ENCODE measurements at regions not wholly inside any gene's neighbourhood (a gene's known extent, or its start where the extent isn't known, plus 50 kb on each side); places are given as distances from the start of the nearest gene placed in this dataset.

DNA sequence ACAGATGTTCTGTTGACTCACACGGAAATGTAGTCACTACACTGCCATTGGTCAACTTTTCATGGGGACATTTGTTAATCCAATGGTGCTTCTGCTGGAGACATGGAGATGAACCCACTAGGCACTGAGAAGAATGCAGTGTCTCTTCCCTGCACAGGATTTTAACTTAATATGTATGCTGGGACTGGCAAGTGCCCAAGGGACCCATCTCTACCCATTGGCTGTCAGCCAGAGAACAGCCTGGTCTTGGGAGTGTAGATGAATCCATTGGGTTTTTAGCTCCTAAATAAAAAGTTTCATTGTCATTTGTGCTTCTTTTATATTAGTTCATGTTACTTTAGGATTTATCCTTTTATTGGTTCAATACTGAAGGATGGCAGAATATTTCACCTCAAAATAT, 195.8 kb upstream of the CDH6 start:
- DNase-seq (no peak), ATAC-seq (no peak)
- Mint-ChIP-seq H3K36me3 (ENCODE audit: low read depth) (no peaks in the 10 kb centered on the region), H3K27me3 (no peaks in the 10 kb centered on the region), H3K9me3 (peaks cover 7% of the 10 kb centered on the region), H3K4me3 (no peak overlapping the region), H3K4me1 (ENCODE audit: low read depth) (no peaks in the 10 kb centered on the region), H3K27ac (no peak overlapping the region)
- intact Hi-C loops (cut with micrococcal nuclease), result no loop called here
- TF ChIP-seq, protein P1, sequence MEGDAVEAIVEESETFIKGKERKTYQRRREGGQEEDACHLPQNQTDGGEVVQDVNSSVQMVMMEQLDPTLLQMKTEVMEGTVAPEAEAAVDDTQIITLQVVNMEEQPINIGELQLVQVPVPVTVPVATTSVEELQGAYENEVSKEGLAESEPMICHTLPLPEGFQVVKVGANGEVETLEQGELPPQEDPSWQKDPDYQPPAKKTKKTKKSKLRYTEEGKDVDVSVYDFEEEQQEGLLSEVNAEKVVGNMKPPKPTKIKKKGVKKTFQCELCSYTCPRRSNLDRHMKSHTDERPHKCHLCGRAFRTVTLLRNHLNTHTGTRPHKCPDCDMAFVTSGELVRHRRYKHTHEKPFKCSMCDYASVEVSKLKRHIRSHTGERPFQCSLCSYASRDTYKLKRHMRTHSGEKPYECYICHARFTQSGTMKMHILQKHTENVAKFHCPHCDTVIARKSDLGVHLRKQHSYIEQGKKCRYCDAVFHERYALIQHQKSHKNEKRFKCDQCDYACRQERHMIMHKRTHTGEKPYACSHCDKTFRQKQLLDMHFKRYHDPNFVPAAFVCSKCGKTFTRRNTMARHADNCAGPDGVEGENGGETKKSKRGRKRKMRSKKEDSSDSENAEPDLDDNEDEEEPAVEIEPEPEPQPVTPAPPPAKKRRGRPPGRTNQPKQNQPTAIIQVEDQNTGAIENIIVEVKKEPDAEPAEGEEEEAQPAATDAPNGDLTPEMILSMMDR (IDR thresholded peaks at IDR 0.05), result no peak
- ChIA-PET POLR2A (no interaction called here), CTCF (no interaction called here)

DNA sequence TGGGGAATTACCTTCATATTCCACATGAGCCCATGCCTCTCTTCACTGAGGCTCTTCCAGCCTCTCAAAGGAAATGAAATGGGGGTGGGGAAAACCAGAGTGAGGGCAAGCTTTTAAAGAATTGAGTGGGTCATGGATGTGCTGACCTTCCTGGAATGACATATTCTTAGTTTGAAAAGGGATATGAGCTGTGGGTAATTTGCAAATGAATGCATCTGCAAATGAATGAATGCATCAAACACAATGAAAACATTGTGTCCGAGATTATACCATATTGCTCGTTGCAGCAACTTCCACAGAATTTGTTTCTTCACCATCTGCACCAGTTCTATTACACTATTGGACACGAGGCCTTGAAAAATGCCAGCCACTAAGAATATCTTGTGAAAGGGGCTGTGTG, 198.6 kb upstream of the CDH6 start:
- CTCF ChIA-PET, result no interaction called here
- no peaks in the 10 kb centered on the region for H3K36me3 Mint-ChIP-seq (ENCODE audit: low read depth)
- ATAC-seq, result no peak

DNA sequence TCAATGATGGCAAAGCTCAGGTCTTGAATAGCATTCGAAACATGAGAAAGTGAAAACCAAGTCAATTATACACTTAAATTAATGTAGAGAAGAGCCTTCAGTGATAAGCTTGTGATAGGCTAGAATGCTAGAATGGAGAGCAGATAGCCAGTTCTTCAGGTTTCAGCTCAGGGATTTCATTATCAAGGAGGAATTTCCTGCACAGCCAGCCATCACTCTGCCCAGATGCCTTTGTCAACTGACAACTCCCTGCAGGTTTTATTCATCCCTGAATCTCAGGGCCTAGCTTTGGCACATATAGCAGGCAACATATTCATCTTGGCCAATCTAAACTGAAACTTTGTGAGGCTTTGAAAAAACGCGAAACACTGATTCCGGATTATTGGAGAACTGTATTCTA, 199.3 kb upstream of the CDH6 start:
- no peaks in the 10 kb centered on the region for H3K4me1 Mint-ChIP-seq (ENCODE audit: low read depth)

More for the DNA sequence above, 198.6 kb upstream of the CDH6 start:
- Mint-ChIP-seq H3K9me3 (peaks cover 4% of the 10 kb centered on the region), H3K27ac (no peak overlapping the region), H3K27me3 (no peaks in the 10 kb centered on the region), H3K4me3 (no peak overlapping the region), H3K4me1 (ENCODE audit: low read depth) (no peaks in the 10 kb centered on the region)
- TF ChIP-seq, protein P1 (IDR thresholded peaks at IDR 0.05), result no peak
- DNase-seq, result no peak
- intact Hi-C loops (cut with micrococcal nuclease), result no loop called here
- POLR2A ChIA-PET, result interaction anchor here (0.9 kb wide), 1 partner anchor 32 kb away, joined by 4 read pairs; no protein-coding TSS in a partner anchor

DNA sequence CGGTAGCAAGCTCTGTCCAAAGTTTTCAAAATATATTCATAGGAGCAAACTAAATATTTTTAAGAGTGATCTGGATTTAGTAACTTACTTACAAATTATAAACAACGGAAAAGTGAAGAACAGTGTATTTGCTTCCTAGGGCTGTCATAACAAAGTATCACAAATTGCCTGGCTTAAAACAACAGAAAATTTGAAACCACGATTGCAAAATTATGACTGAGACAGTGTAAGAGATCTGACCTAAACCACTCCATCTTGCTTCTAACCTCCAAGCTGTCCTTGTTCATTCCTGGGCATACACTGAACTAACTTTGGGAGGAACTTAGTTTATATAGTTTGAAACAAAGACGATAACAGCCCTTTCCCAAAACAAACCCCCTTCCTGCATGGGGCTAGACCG, 202.0 kb upstream of the CDH6 start:
- Mint-ChIP-seq H3K27ac (no peak overlapping the region), H3K4me1 (ENCODE audit: low read depth) (no peaks in the 10 kb centered on the region), H3K36me3 (ENCODE audit: low read depth) (no peaks in the 10 kb centered on the region), H3K9me3 (peaks cover 6% of the 10 kb centered on the region), H3K27me3 (no peaks in the 10 kb centered on the region), H3K4me3 (no peak overlapping the region)
- TF ChIP-seq, protein P1 (IDR thresholded peaks at IDR 0.05), result no peak
- ATAC-seq, result no peak
- POLR2A ChIA-PET, result no interaction called here
- DNase-seq, result no peak
- intact Hi-C loops (cut with micrococcal nuclease), result no loop called here
- CTCF ChIA-PET, result no interaction called here

More for the DNA sequence above, 199.3 kb upstream of the CDH6 start:
- intact Hi-C loops (cut with micrococcal nuclease), result no loop called here
- H3K27me3 Mint-ChIP-seq, result no peaks in the 10 kb centered on the region
- peaks cover 4% of the 10 kb centered on the region for H3K9me3 Mint-ChIP-seq
- H3K4me3 Mint-ChIP-seq, result no peak overlapping the region
- DNase-seq (no peak), ATAC-seq (no peak)
- no peak overlapping the region for H3K27ac Mint-ChIP-seq
- TF ChIP-seq, protein P1 (IDR thresholded peaks at IDR 0.05), result no peak
- CTCF ChIA-PET, result no interaction called here
- POLR2A ChIA-PET, result no interaction called here
- H3K36me3 Mint-ChIP-seq (ENCODE audit: low read depth), result no peaks in the 10 kb centered on the region

DNA sequence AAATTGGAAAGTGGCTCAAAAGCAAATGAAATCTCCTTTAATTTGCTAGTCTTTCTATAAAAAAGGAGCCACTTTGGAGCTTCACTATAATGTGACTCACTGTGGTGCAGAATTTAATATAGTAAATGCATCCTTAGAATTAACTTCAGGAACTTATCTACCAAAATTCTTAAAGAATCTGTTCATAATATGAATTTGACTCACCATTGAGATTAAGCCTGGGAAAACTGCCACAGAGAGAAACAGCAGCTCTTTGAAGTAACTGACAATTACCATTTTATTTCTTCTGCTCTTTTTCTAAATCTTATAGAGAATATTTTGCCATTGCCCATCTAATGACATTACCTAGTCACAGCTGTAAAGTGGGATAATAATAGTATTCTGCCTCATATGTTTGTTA, 211.9 kb upstream of the CDH6 start:
- no peaks in the 10 kb centered on the region for H3K36me3 Mint-ChIP-seq (ENCODE audit: low read depth)
- H3K27me3 Mint-ChIP-seq, result no peaks in the 10 kb centered on the region
- intact Hi-C loops (cut with micrococcal nuclease), result no loop called here
- DNase-seq (no peak), ATAC-seq (no peak)
- CTCF ChIA-PET, result no interaction called here
- no peak overlapping the region for H3K27ac Mint-ChIP-seq
- H3K9me3 Mint-ChIP-seq, result peaks cover 2% of the 10 kb centered on the region
- TF ChIP-seq, protein P1 (IDR thresholded peaks at IDR 0.05), result no peak
- no peaks in the 10 kb centered on the region for H3K4me1 Mint-ChIP-seq (ENCODE audit: low read depth)
- POLR2A ChIA-PET, result no interaction called here
- H3K4me3 Mint-ChIP-seq, result no peak overlapping the region
